Glomerular endothelial cell (primary cell): ENCODE measurements at regions not wholly inside any gene's neighbourhood (a gene's known extent, or its start where the extent isn't known, plus 50 kb on each side); places are given as distances from the start of the nearest gene placed in this dataset.
A peak's percentile ranks its signal among the peaks of the same experiment; 100 is the strongest.
"Not testable (repeated sequence)": the region's sequence is repeated elsewhere in the genome, so short reads cannot be mapped to it uniquely, and the experiment has no call there.

ENCODE experiments used
- DNase-seq: peaks from one replicate; pipeline ENCODE4 v3.0.0-alpha.2; 2011; ENCODE audit warnings: low read depth, low spot score; ENCODE audit errors: extremely low read depth

GRCh38 chr1:221868593-221869303, 126.9 kb upstream of the DUSP10 start:
- DNase-seq: peak; percentile 25

GRCh38 chr1:221867003-221867402, 125.1 kb upstream of the DUSP10 start:
- DNase-seq: no peak

- no peak for DNase-seq
These were observed 123.9 kb upstream of the DUSP10 start for GRCh38 chr1:221865808-221866207.

GRCh38 chr1:221863635-221864034, 121.7 kb upstream of the DUSP10 start:
- no peak for DNase-seq

- DNase-seq: no peak
These were observed 121.1 kb upstream of the DUSP10 start for GRCh38 chr1:221862971-221863370.

- no peak for DNase-seq
These were observed 117.1 kb upstream of the DUSP10 start for GRCh38 chr1:221858818-221859611.

GRCh38 chr1:221857094-221857444, 115.2 kb upstream of the DUSP10 start:
- not testable (repeated sequence) for DNase-seq

GRCh38 chr1:221856228-221857093, 114.6 kb upstream of the DUSP10 start:
- DNase-seq: no peak

GRCh38 chr1:221855156-221855555, 113.3 kb upstream of the DUSP10 start:
- DNase-seq: no peak

GRCh38 chr1:221851336-221851735, 109.4 kb upstream of the DUSP10 start:
- no peak for DNase-seq

GRCh38 chr1:221850470-221851187, 108.7 kb upstream of the DUSP10 start:
- no peak for DNase-seq

- DNase-seq: no peak
These were observed 108.0 kb upstream of the DUSP10 start for GRCh38 chr1:221849897-221850296.

- DNase-seq: no peak
These were observed 107.2 kb upstream of the DUSP10 start for GRCh38 chr1:221849110-221849509.

GRCh38 chr1:221847676-221848075, 105.8 kb upstream of the DUSP10 start:
- no peak for DNase-seq

GRCh38 chr1:221845650-221846371, 103.9 kb upstream of the DUSP10 start:
- no peak for DNase-seq

GRCh38 chr1:221841983-221842335, 100.1 kb upstream of the DUSP10 start:
- DNase-seq: no peak

- DNase-seq: no peak
These were observed 99.5 kb upstream of the DUSP10 start for GRCh38 chr1:221841251-221841982.

GRCh38 chr1:221840511-221841243, 98.8 kb upstream of the DUSP10 start:
- no peak for DNase-seq
